Common myeloid progenitor, CD34-positive (primary cell): ENCODE measurements at regions not wholly inside any gene's neighbourhood (a gene's known extent, or its start where the extent isn't known, plus 50 kb on each side); places are given as distances from the start of the nearest gene placed in this dataset.

Source experiments
- CTCF ChIA-PET: fragments of 350-600 bp; sonication (Branson Sonifier 250); formaldehyde crosslinking; loops from one replicate; lab custom pipeline; 2021; ENCODE audit warnings: antibody characterized with exemption; lab: Charles Lee
- POLR2A ChIA-PET: fragments of 350-600 bp; sonication (Branson Sonifier 250); formaldehyde crosslinking; loops from one replicate; lab custom pipeline; 2021; ENCODE audit warnings: antibody characterized with exemption; lab: Charles Lee
- DNase-seq, 3 donors: peaks; one replicate each; pipeline versions ENCODE4 v3.0.0 to v3.0.0-alpha.2; 2013
- H3K27ac ChIP-seq, 2 experiments: 1 replicate in 1 of 2; 2 replicates in 1 of 2; pipeline ENCODE4 v1.7.0; 2013; ENCODE audit warnings: inconsistent platforms in 2 of 2, low read length in 2 of 2, mild to moderate bottlenecking in 2 of 2, low read depth in 1 of 2, moderate library complexity in 1 of 2; ENCODE audit not compliant: severe bottlenecking in 2 of 2, insufficient read depth in 1 of 2, poor library complexity in 1 of 2
- H3K27me3 ChIP-seq, 5 experiments: replicated peaks in 2 of 5; 1 replicate in 3 of 5; 2 replicates in 2 of 5; pipeline versions ENCODE4 v1.6.1 to v1.7.0; 2013; ENCODE audit warnings: low read length in 4 of 5, mild to moderate bottlenecking in 2 of 5, moderate library complexity in 2 of 5, inconsistent platforms in 1 of 5; ENCODE audit not compliant: insufficient read depth in 5 of 5, control insufficient read depth in 4 of 5
- H3K36me3 ChIP-seq, 4 experiments: 1 replicate in 2 of 4; 2 replicates in 2 of 4; pipeline versions ENCODE4 v1.6.1 to v1.7.0; 2013; ENCODE audit warnings: low read length in 3 of 4, control low read depth in 1 of 4, mild to moderate bottlenecking in 1 of 4; ENCODE audit not compliant: control insufficient read depth in 4 of 4, insufficient read depth in 4 of 4
- H3K4me1 ChIP-seq, 4 experiments: 1 replicate in 3 of 4; 2 replicates in 1 of 4; pipeline versions ENCODE4 v1.6.1 to v1.7.1; 2013; ENCODE audit warnings: low read length in 3 of 4, mild to moderate bottlenecking in 3 of 4, control low read depth in 1 of 4, inconsistent platforms in 1 of 4, moderate library complexity in 1 of 4; ENCODE audit not compliant: control insufficient read depth in 4 of 4, insufficient read depth in 4 of 4; ENCODE audit errors: control extremely low read depth in 1 of 4
- H3K4me3 ChIP-seq, 7 experiments: 1 replicate in 4 of 7; 2 replicates in 3 of 7; pipeline versions ENCODE4 v1.5.1 to v1.7.0; 2013; ENCODE audit warnings: mild to moderate bottlenecking in 7 of 7, low read length in 6 of 7, moderate library complexity in 6 of 7, inconsistent platforms in 2 of 7, low read depth in 2 of 7, control low read depth in 1 of 7; ENCODE audit not compliant: insufficient read depth in 4 of 7, control insufficient read depth in 1 of 7; ENCODE audit errors: extremely low read depth in 1 of 7
- H3K9me3 ChIP-seq, 5 experiments: 1 replicate in 4 of 5; 2 replicates in 1 of 5; pipeline versions ENCODE4 v1.6.1 to v1.7.1; 2013; ENCODE audit warnings: low read length in 4 of 5, mild to moderate bottlenecking in 2 of 5, inconsistent platforms in 1 of 5, low read depth in 1 of 5, moderate library complexity in 1 of 5; ENCODE audit not compliant: control insufficient read depth in 4 of 5, insufficient read depth in 2 of 5; ENCODE audit errors: control extremely low read depth in 1 of 5
- WGBS: methylation state at CpG from one replicate; pipeline ENCODE4 v1.1.5; 2013; ENCODE audit not compliant: insufficient coverage; 5-methylcytosine and 5-hydroxymethylcytosine counted together

DNA sequence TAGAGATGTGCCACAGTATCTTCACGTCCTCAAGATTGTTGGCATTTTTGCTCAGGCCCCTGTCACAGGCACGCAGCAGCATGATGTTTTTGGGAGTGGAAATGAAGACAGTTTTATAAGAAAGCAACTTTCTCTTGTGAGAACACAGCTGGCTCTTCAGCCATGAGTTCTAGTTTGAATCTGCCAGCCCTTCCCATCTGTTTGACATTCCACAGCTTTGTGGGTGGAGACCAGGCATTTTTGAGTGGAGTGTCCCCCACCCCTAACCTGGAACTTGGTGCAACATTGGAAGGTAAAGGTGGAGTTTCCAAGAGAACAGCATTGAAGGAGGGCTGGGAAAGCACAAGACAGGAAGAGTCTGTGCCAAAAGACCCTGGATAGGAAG lies 253.1 kb upstream of the IGFBP3 start:
- ChIA-PET CTCF (no interaction called here), POLR2A (no interaction called here)
- WGBS, result 61% methylated on average over 2 of the region's 2 CpGs
- Histone ChIP-seq H3K4me1 (no peaks in the 10 kb centered on the region), H3K4me3 (no peak overlapping the region), H3K27ac (no peak overlapping the region), H3K36me3 (no peaks in the 10 kb centered on the region), H3K9me3 (no peaks in the 10 kb centered on the region), H3K27me3 (no peaks in the 10 kb centered on the region)
- no peak for DNase-seq

DNA sequence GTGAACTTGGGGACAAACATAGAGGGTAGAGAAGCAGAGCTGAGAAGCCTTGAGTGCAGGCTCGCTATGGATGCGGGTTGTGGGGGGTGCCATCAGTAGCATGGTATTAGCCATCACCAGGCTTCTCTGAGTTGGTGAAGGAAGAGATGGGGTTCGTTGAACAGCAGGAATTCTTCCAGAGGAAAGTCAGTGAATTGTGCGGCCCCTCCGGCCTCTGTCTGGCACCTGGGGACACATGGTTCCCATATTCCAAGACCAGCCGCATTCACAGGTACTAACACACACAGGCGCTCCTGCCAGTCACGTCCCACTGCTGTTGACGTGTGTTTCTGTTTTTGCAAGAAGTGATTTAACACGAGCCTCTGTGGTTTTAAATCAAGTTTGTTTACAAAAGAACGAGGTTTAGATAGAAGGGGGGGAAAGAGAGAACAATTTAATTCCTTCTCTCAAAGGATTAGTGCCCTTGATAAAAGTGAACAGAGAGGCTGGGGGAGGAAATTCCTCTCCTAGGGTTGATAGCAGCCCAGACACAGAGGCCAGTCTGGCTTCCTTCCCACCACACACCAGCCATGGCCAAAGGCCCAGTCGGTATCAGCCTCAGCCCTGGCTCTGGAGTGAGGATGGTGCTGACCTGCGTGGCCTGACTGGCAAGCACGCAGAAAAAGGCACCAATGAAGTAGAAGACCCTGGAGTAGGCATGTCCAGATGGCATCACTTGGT lies 252.6 kb upstream of the IGFBP3 start:
- no peak overlapping the region for H3K27ac ChIP-seq
- WGBS, result 72% methylated on average over 10 of the region's 14 CpGs
- DNase-seq, result no peak

DNA sequence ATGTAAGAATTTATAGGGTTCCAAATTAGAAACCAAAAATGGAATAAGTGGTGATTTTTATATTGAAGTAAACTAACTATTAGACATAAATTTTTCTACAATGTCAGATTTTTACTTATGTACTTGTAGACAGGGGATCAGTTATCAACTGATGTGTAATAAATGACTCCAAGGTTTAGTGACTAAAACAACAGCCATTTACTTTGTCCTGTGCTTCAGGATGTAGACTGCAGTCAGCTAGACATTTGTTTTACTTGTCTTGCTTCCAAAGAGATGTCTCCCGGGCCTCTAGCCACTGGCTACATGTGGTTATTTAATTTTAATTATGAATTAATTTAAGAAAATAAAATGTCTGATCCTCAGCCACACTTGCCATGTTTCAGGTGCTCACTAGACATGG lies 249.7 kb upstream of the IGFBP3 start:
- Histone ChIP-seq H3K4me3 (no peak overlapping the region), H3K27ac (no peak overlapping the region), H3K27me3 (no peaks in the 10 kb centered on the region), H3K9me3 (no peaks in the 10 kb centered on the region), H3K36me3 (no peaks in the 10 kb centered on the region), H3K4me1 (no peaks in the 10 kb centered on the region)
- DNase-seq, result no peak
- ChIA-PET POLR2A (no interaction called here), CTCF (no interaction called here)
- no CpG with 5 or more reads among the region's 1 CpG for WGBS

More for the DNA sequence above, 252.6 kb upstream of the IGFBP3 start:
- Histone ChIP-seq H3K36me3 (no peaks in the 10 kb centered on the region), H3K4me3 (no peak overlapping the region), H3K9me3 (no peaks in the 10 kb centered on the region), H3K4me1 (no peaks in the 10 kb centered on the region), H3K27me3 (no peaks in the 10 kb centered on the region)
- POLR2A ChIA-PET, result no interaction called here
- CTCF ChIA-PET, result no interaction called here

DNA sequence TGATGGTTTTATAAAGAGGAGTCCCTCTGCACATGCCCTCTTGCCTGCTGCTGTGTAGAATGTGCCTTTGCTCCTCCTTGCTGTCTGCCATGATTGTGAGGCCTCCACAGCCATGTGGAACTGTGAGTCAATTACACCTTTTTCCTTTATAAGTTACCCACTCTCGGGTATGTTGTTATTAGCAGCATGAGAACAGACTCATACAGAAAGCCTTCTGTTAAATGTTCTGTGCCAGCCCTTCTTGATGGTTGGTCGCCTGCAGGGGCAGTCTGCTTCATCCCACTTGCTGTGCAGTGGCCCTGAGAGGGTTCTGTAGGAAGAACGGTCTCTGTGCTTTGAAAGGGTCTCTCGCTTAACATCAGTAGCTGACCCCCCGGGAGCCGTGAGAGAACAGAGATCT lies 248.9 kb upstream of the IGFBP3 start:
- no peaks in the 10 kb centered on the region for H3K9me3 ChIP-seq
- no peaks in the 10 kb centered on the region for H3K27me3 ChIP-seq
- H3K4me1 ChIP-seq, result no peaks in the 10 kb centered on the region
- no peak for DNase-seq
- 92% methylated on average over 4 of the region's 6 CpGs for WGBS
- CTCF ChIA-PET, result no interaction called here
- POLR2A ChIA-PET, result no interaction called here
- no peak overlapping the region for H3K27ac ChIP-seq
- H3K36me3 ChIP-seq, result no peaks in the 10 kb centered on the region
- no peak overlapping the region for H3K4me3 ChIP-seq

DNA sequence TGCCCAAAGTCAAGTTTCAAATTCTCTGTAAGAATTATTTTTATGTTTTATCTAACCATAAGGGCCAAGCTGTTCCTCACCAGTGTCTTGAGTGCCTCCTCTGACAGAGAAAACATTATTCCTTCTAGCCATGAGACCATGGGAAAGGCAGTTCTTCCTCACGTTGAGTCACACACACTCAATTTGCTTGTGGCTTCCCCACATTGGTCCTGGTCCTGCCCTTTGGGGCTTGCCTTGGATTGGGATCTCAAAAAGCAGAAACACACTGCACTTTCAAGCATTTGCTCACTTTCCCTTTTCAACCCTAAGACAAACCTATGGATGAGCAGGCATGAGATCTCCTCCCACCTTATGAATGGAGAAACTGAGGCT lies 248.3 kb upstream of the IGFBP3 start:
- H3K9me3 ChIP-seq, result no peaks in the 10 kb centered on the region
- DNase-seq, result no peak
- POLR2A ChIA-PET, result no interaction called here
- H3K4me3 ChIP-seq, result no peak overlapping the region
- CTCF ChIA-PET, result no interaction called here
- H3K27me3 ChIP-seq, result no peaks in the 10 kb centered on the region
- H3K4me1 ChIP-seq, result no peaks in the 10 kb centered on the region
- H3K36me3 ChIP-seq, result no peaks in the 10 kb centered on the region
- WGBS, result 93% methylated on average over 1 of the region's 1 CpG
- H3K27ac ChIP-seq, result no peak overlapping the region

DNA sequence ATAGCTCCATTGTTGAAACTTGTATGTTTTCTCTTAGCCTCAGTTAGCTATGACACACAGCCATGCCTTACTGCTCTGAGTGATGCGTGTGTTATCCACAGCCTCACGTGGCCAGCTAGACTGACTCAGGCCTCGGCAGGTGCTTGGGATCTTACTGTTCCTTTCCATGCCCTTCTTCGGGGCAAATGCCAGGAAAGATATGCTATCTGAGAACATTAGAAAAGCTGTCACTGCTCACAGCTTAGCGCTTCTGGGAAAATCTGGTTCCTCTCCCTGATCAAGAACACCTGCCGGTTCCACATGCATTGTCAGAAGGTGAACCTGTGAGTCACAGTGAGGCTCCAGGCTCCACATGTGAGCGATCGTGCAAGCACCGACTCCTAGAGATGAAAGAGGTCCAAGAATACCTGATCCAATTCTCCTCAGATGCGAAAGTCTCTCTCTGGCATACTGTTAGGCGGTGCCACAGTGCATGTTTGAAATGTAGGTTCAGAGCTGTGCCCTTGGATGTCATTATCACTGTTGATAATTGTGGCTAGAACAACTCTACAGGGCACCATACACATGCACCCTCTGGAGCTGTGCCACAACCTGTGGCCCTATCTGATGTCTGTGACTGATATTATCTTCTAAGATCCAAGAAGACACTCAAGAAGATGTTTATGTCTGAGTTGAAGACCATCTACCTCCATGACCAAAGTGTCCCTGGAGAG lies 247.8 kb upstream of the IGFBP3 start:
- Histone ChIP-seq H3K27me3 (no peaks in the 10 kb centered on the region), H3K36me3 (no peaks in the 10 kb centered on the region), H3K4me1 (no peaks in the 10 kb centered on the region), H3K27ac (no peak overlapping the region), H3K4me3 (no peak overlapping the region), H3K9me3 (no peaks in the 10 kb centered on the region)
- CTCF ChIA-PET, result no interaction called here
- 96% methylated on average over 11 of the region's 11 CpGs for WGBS
- DNase-seq, result no peak
- POLR2A ChIA-PET, result no interaction called here

DNA sequence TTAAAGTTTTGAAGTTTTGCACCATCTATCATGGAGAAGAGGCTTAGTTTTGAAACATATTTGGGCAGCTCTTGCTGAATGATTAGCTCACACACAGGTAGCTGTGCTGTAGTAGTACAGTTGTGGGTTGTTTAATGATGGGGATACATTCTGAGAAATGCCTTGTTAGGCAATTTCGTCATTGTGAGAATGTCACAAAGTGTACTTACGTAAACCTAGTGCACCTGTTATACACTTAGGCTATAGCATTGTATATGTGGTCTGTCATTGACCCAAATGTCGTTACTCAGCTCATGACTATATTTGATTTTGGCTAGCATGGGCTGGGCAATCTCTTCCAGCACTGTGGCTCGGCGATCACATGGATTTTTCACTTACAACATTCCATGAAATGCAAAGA lies 247.2 kb upstream of the IGFBP3 start:
- Histone ChIP-seq H3K27me3 (no peaks in the 10 kb centered on the region), H3K4me3 (no peak overlapping the region), H3K4me1 (no peaks in the 10 kb centered on the region), H3K9me3 (no peaks in the 10 kb centered on the region), H3K36me3 (no peaks in the 10 kb centered on the region), H3K27ac (no peak overlapping the region)
- ChIA-PET POLR2A (no interaction called here), CTCF (no interaction called here)
- no peak for DNase-seq
- WGBS, result 100% methylated on average over 3 of the region's 5 CpGs
